Right renal pelvis (tissue), 4 donors: ENCODE measurements at regions not wholly inside any gene's neighbourhood (a gene's known extent, or its start where the extent isn't known, plus 50 kb on each side); places are given as distances from the start of the nearest gene placed in this dataset.

ENCODE experiments used
- DNase-seq, 4 donors: peaks; one replicate each; pipeline ENCODE4 v3.0.0-alpha.2; 2013; ENCODE audit warnings: low read depth in 4 of 4, low spot score in 3 of 4, missing footprints in 1 of 4

GRCh38 chrY:14139521-14139920 is 83.5 kb downstream of the VCY1B start:
- no peak for DNase-seq

- no peak for DNase-seq
Observed at GRCh38 chrY:14145614-14146013, 89.6 kb downstream of the VCY1B start.

- DNase-seq, result no peak
Observed at GRCh38 chrY:14182776-14183175, 126.7 kb downstream of the VCY1B start.

- no peak for DNase-seq
Observed at GRCh38 chrY:14222014-14222413, 166.0 kb downstream of the VCY1B start.

GRCh38 chrY:14231703-14232102 is 175.7 kb downstream of the VCY1B start:
- DNase-seq, result peak in 1 of 4 donors; percentile 1

GRCh38 chrY:14235070-14235469 is 179.0 kb downstream of the VCY1B start:
- DNase-seq, result no peak

- no peak for DNase-seq
Observed at GRCh38 chrY:14238277-14238676, 182.2 kb downstream of the VCY1B start.

- DNase-seq, result no peak
Observed at GRCh38 chrY:14246948-14247347, 190.9 kb downstream of the VCY1B start.

- DNase-seq, result no peak
Observed at GRCh38 chrY:14248878-14249576, 193.0 kb downstream of the VCY1B start.

- no peak for DNase-seq
Observed at GRCh38 chrY:14255965-14256816, 200.2 kb downstream of the VCY1B start.

GRCh38 chrY:14256817-14257168 is 200.8 kb downstream of the VCY1B start:
- no peak for DNase-seq

GRCh38 chrY:14277029-14277428 is 221.0 kb downstream of the VCY1B start:
- DNase-seq, result no peak

- no peak for DNase-seq
Observed at GRCh38 chrY:14290656-14291375, 233.5 kb upstream of the NLGN4Y start.

- DNase-seq, result no peak
Observed at GRCh38 chrY:14292382-14292781, 231.9 kb upstream of the NLGN4Y start.

GRCh38 chrY:14300775-14301174 is 223.6 kb upstream of the NLGN4Y start:
- DNase-seq, result no peak

GRCh38 chrY:14301552-14301951 is 222.8 kb upstream of the NLGN4Y start:
- DNase-seq, result no peak

GRCh38 chrY:14328677-14329345 is 195.5 kb upstream of the NLGN4Y start:
- DNase-seq, result peak in 1 of 4 donors; percentile 3

GRCh38 chrY:14330362-14330761 is 194.0 kb upstream of the NLGN4Y start:
- no peak for DNase-seq

- DNase-seq, result no peak
Observed at GRCh38 chrY:14339524-14339923, 184.8 kb upstream of the NLGN4Y start.

- no peak for DNase-seq
Observed at GRCh38 chrY:14340459-14341143, 183.7 kb upstream of the NLGN4Y start.
